T-cell (primary cell): ENCODE measurements at regions not wholly inside any gene's neighbourhood (a gene's known extent, or its start where the extent isn't known, plus 50 kb on each side); places are given as distances from the start of the nearest gene placed in this dataset.

ENCODE experiments used
- ATAC-seq, 4 experiments: fragments of 200-7000 bp in 3 of 4; fragments of 150-1000 bp in 1 of 4; cut with Tn5 transposase; replicated peaks in 1 of 4; 1 replicate in 3 of 4; 2 replicates in 1 of 4; pipeline ENCODE4 v1.10.0; 2021; ENCODE audit warnings: moderate library complexity in 3 of 4, mild to moderate bottlenecking in 2 of 4, moderate number of reproducible peaks in 1 of 4
- CTCF ChIA-PET, 2 donors: fragments of 300-600 bp; sonication (Branson Sonifier 250); formaldehyde crosslinking; loops; one replicate each; lab custom pipeline; 2022; ENCODE audit warnings: antibody characterized with exemption in 2 of 2; lab: Charles Lee
- POLR2A ChIA-PET, 2 donors: fragments of 300-600 bp; sonication (Branson Sonifier 250); formaldehyde crosslinking; loops; one replicate each; lab custom pipeline; 2022; ENCODE audit warnings: antibody characterized with exemption in 2 of 2; lab: Charles Lee
- DNase-seq, 35 experiments: peaks; one replicate each; pipeline versions ENCODE4 v3.0.0 to v3.0.0-alpha.2; 2013 to 2023
- H3K27ac ChIP-seq: one replicate; pipeline ENCODE4 v1.5.1; 2013; ENCODE audit warnings: low read length
- H3K27me3 ChIP-seq, 2 experiments: replicated peaks in 1 of 2; 1 replicate in 1 of 2; 2 replicates in 1 of 2; pipeline versions ENCODE4 v1.6.1 to v1.7.0; 2013; ENCODE audit warnings: low read length in 1 of 2, mixed read lengths in 1 of 2; ENCODE audit not compliant: control insufficient read depth in 2 of 2, insufficient read depth in 2 of 2; ENCODE audit errors: extremely low read depth in 1 of 2
- H3K36me3 ChIP-seq, 2 donors: 1 replicate in 1 of 2; 2 replicates in 1 of 2; pipeline versions ENCODE4 v1.6.1 to v1.7.0; 2013; ENCODE audit warnings: low read length in 1 of 2; ENCODE audit not compliant: control insufficient read depth in 2 of 2, insufficient read depth in 1 of 2; ENCODE audit errors: extremely low read depth in 1 of 2
- H3K4me1 ChIP-seq, 2 experiments: 1 replicate in 1 of 2; 2 replicates in 1 of 2; pipeline versions ENCODE4 v1.6.1 to v1.7.0; 2013; ENCODE audit warnings: low read length in 2 of 2, mixed read lengths in 1 of 2; ENCODE audit not compliant: insufficient read depth in 2 of 2, control insufficient read depth in 1 of 2; ENCODE audit errors: extremely low read depth in 1 of 2
- H3K4me3 ChIP-seq, 2 donors: 1 replicate in 1 of 2; 2 replicates in 1 of 2; pipeline versions ENCODE4 v1.5.1 to v1.7.0; 2013; ENCODE audit warnings: mild to moderate bottlenecking in 2 of 2, low read length in 1 of 2, moderate library complexity in 1 of 2; ENCODE audit not compliant: control insufficient read depth in 1 of 2; ENCODE audit errors: extremely low read depth in 1 of 2
- H3K9me3 ChIP-seq: 2 replicates; pipeline ENCODE4 v1.7.0; 2013
- H3K27ac Mint-ChIP-seq, 2 donors: one replicate each; pipeline ENCODE4 v1.8.0; 2020 to 2021; ENCODE audit warnings: mild to moderate bottlenecking in 2 of 2, mixed read lengths in 2 of 2
- H3K27me3 Mint-ChIP-seq, 2 donors: one replicate each; pipeline ENCODE4 v1.8.0; 2021 to 2022; ENCODE audit warnings: mixed read lengths in 2 of 2
- H3K36me3 Mint-ChIP-seq: one replicate; pipeline ENCODE4 v1.8.0; 2021; ENCODE audit warnings: mixed read lengths
- H3K4me1 Mint-ChIP-seq, 3 donors: one replicate each; pipeline ENCODE4 v1.8.0; 2020 to 2022; ENCODE audit warnings: mixed read lengths in 3 of 3, mild to moderate bottlenecking in 1 of 3
- H3K4me3 Mint-ChIP-seq, 3 donors: one replicate each; pipeline ENCODE4 v1.8.0; 2020 to 2022; ENCODE audit warnings: mild to moderate bottlenecking in 3 of 3, mixed read lengths in 3 of 3, moderate library complexity in 3 of 3
- H3K9me3 Mint-ChIP-seq, 3 donors: one replicate each; pipeline ENCODE4 v1.8.0; 2020 to 2022; ENCODE audit warnings: mixed read lengths in 3 of 3
- WGBS: methylation state at CpG from one replicate; pipeline ENCODE4 v1.1.5; 2013; ENCODE audit warnings: missing lambda C conversion rate; ENCODE audit not compliant: insufficient coverage; 5-methylcytosine and 5-hydroxymethylcytosine counted together

DNA sequence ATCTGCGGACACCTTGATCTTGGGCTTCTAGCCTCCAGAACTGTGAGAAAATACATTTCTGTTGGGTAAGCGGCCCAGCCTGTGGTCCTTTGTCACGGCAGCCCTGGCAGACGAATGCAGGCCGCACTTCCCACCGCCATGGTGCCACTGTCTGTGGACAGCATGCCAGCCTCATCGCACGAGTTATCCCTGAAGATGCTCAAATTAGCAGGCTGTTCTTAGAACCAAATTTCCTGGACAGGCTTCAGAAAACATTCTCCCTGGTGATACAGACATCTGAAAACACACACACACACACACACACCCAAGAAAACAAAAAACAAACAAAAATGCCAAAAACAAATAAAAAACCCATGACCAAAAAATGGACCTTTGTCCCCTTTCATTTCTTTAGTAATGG lies 343.5 kb upstream of the GATB start:
- Mint-ChIP-seq H3K27ac (peak overlapping the region; percentile 98 to 99), H3K4me3 (peak overlapping the region in 1 of 3 donors; percentile 78), H3K9me3 (peaks cover 0 to 3% (median 0%) of the 10 kb centered on the region in 3 donors), H3K27me3 (no peaks in the 10 kb centered on the region), H3K36me3 (peaks cover 36% of the 10 kb centered on the region), H3K4me1 (peaks cover 99% of the 10 kb centered on the region in 3 donors)
- ATAC-seq (no peak), DNase-seq (no peak)
- H3K4me3 ChIP-seq, result no peak overlapping the region
- ChIA-PET POLR2A (no interaction called here), CTCF (no interaction called here)
- peak overlapping the region; percentile 96 for H3K27ac ChIP-seq
- WGBS, result 100% methylated on average over 8 of the region's 8 CpGs
- peaks cover 36 to 94% of the 10 kb centered on the region in 2 experiments for H3K4me1 ChIP-seq
- no peaks in the 10 kb centered on the region for H3K9me3 ChIP-seq
- no peaks in the 10 kb centered on the region for H3K27me3 ChIP-seq
- H3K36me3 ChIP-seq, result no peaks in the 10 kb centered on the region

DNA sequence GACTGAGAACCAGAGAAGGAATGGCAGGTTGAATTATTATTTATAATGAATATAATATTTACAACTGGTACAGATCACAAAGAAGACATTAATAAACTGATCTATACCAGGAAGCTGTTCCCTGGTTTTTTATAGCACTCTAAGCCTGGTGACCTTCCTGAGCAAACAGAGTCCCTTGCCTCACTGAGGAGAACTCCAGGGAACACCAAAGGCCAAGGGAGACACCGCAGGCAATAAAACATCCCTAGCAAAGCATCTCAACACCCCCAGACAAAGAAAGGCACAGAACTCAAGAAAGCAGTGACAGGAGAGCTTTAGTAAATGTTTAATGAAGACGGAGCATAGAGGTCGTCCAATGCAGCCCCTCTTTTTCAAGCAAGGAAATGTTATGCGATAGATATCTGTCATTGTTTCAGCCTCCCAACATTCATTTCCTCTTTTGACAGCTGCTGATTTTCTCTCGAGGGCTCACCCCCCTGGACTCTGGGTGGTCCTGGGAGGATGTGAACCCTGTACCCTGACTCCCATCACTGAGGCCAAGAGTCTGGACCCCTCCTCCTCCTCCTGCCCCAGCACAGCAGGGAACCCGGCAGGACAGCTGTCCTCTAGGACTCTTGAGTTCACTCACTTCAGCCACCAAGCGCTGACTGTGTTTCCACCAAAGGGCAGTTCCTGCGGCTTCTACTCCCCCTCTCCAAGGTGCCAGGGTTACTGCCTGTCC lies 342.5 kb upstream of the GATB start:
- 89% methylated on average over 3 of the region's 8 CpGs for WGBS
- peaks cover 36% of the 10 kb centered on the region for H3K36me3 Mint-ChIP-seq
- ATAC-seq (no peak), DNase-seq (no peak)
- no peaks in the 10 kb centered on the region for H3K27me3 ChIP-seq
- H3K4me1 ChIP-seq, result peaks cover 46 to 98% of the 10 kb centered on the region in 2 experiments
- peaks cover 0 to 3% (median 0%) of the 10 kb centered on the region in 3 donors for H3K9me3 Mint-ChIP-seq
- peak overlapping the region; percentile 96 for H3K27ac ChIP-seq
- peak overlapping the region; percentile 77 to 84 (median 78) for H3K4me3 Mint-ChIP-seq
- H3K4me1 Mint-ChIP-seq, result peaks cover 98 to 99% (median 99%) of the 10 kb centered on the region in 3 donors
- POLR2A ChIA-PET, result interaction anchor here in 1 of 2 donors (0.5 kb wide), 1 partner anchor 219 kb away, joined by 4 read pairs; no protein-coding TSS in a partner anchor
- no peaks in the 10 kb centered on the region for H3K36me3 ChIP-seq
- H3K4me3 ChIP-seq, result no peak overlapping the region
- H3K27ac Mint-ChIP-seq, result peak overlapping the region; percentile 98 to 99
- no peaks in the 10 kb centered on the region for H3K9me3 ChIP-seq
- H3K27me3 Mint-ChIP-seq, result no peaks in the 10 kb centered on the region
- CTCF ChIA-PET, result interaction anchor here in 1 of 2 donors (0.6 kb wide), 1 partner anchor 9 kb away, joined by 11 read pairs; no protein-coding TSS in a partner anchor

DNA sequence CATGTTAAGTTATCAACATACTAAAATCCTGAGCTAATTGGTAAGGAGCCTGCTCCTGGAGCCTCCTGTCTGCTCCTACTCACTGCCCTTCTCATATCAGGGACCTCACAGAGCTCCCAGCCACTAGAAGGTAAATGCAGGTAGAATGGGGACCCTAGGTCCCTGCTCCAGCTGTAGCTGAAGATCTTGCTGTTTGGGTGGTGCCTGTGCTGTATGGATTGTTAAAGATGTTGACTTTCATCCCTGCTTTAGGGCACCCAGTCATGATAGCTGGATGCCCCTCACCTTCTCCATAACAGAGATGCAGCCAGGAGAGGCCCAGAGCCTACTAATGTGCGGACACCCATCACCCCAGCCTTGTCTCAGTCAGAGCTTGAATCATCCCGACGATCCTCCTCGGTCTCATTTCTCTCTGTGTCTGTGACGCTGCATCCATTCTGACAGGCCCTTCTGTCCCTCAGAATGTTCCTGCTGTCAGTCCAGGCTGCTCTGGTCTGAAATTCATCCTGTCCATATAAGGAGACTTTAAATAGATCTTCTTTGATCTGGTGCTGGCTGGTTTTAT lies 341.7 kb upstream of the GATB start:
- no peaks in the 10 kb centered on the region for H3K27me3 ChIP-seq
- Mint-ChIP-seq H3K4me3 (peak overlapping the region; percentile 77 to 84 (median 78)), H3K36me3 (peaks cover 36% of the 10 kb centered on the region), H3K4me1 (peaks cover 94 to 96% (median 95%) of the 10 kb centered on the region in 3 donors), H3K27ac (peak overlapping the region; percentile 98 to 99), H3K9me3 (peaks cover 0 to 3% (median 0%) of the 10 kb centered on the region in 3 donors), H3K27me3 (no peaks in the 10 kb centered on the region)
- DNase-seq (no peak), ATAC-seq (no peak)
- H3K27ac ChIP-seq, result peak overlapping the region; percentile 96
- H3K4me3 ChIP-seq, result peak overlapping the region; percentile 43 to 56
- H3K4me1 ChIP-seq, result peaks cover 53 to 100% of the 10 kb centered on the region in 2 experiments
- ChIA-PET POLR2A (interaction anchor here (0.6 to 1.1 kb wide), 4 partner anchors 9 to 356 kb away, joined by 3 to 8 read pairs (median 5); no protein-coding TSS in a partner anchor), CTCF (interaction anchor here (0.6 to 0.8 kb wide), 3 partner anchors 30 to 429 kb away, joined by 3 read pairs; no protein-coding TSS in a partner anchor)
- 79% methylated on average over 5 of the region's 5 CpGs for WGBS
- H3K9me3 ChIP-seq, result no peaks in the 10 kb centered on the region
- H3K36me3 ChIP-seq, result no peaks in the 10 kb centered on the region

DNA sequence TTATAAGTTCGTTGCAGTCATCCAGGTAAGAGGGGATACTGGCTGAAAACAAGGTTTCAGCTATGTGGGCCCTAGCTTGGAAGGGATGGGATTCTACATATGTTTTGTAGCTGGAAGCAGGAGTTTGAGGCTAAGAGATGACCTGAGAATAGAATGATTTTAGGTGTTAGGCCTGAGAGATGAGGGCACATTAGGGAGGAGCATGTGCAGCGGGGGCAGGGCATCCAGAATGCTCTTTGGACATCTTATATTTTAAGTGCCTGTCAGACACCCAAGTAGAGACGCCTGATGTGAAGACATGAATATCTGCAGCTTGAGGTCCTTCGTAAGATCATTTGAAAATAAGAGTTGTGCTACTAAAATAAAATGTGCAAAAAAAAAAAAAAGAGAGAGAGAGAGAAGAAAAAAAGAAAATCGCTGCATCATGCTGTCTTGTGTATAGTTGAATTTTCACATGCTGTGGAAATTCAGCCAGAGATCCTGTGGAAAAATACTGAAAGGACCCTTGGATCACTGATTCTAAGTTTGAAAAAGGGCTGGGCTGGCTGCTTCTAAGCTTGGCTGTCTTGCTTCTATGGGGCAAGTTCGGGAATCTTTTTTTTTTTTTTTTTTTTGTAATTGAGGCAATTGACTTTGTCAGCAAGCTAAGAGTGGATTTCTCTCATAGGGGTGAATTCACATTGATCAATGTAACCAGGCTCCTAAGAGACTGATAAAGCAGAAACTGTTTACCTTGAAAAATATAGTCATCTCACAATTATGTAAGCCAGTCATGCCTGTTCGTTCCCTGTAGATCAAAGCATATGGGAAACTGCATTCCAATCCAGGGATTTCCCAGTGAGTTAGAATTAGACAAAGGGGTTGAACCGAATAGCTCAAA lies 341.0 kb upstream of the GATB start:
- Mint-ChIP-seq H3K9me3 (peaks cover 0 to 3% (median 0%) of the 10 kb centered on the region in 3 donors), H3K27me3 (no peaks in the 10 kb centered on the region), H3K4me3 (peak overlapping the region; percentile 77 to 84 (median 78)), H3K36me3 (peaks cover 36% of the 10 kb centered on the region), H3K4me1 (peaks cover 94 to 96% (median 94%) of the 10 kb centered on the region in 3 donors), H3K27ac (peak overlapping the region; percentile 98 to 99)
- ChIA-PET CTCF (interaction anchor here (0.6 to 0.9 kb wide), 5 partner anchors 11 to 430 kb away, joined by 3 to 8 read pairs (median 3); no protein-coding TSS in a partner anchor), POLR2A (interaction anchor here (0.6 to 1.1 kb wide), 8 partner anchors 9 to 357 kb away, joined by 3 to 8 read pairs (median 5); no protein-coding TSS in a partner anchor)
- Histone ChIP-seq H3K4me1 (peaks cover 58 to 100% of the 10 kb centered on the region in 2 experiments), H3K36me3 (no peaks in the 10 kb centered on the region), H3K27me3 (no peaks in the 10 kb centered on the region), H3K27ac (peak overlapping the region; percentile 96), H3K9me3 (no peaks in the 10 kb centered on the region), H3K4me3 (peak overlapping the region; percentile 43 to 58)
- no peak for ATAC-seq
- 77% methylated on average over 5 of the region's 8 CpGs for WGBS
- peak in 2 of 35 experiments; percentile 13 to 14 for DNase-seq

DNA sequence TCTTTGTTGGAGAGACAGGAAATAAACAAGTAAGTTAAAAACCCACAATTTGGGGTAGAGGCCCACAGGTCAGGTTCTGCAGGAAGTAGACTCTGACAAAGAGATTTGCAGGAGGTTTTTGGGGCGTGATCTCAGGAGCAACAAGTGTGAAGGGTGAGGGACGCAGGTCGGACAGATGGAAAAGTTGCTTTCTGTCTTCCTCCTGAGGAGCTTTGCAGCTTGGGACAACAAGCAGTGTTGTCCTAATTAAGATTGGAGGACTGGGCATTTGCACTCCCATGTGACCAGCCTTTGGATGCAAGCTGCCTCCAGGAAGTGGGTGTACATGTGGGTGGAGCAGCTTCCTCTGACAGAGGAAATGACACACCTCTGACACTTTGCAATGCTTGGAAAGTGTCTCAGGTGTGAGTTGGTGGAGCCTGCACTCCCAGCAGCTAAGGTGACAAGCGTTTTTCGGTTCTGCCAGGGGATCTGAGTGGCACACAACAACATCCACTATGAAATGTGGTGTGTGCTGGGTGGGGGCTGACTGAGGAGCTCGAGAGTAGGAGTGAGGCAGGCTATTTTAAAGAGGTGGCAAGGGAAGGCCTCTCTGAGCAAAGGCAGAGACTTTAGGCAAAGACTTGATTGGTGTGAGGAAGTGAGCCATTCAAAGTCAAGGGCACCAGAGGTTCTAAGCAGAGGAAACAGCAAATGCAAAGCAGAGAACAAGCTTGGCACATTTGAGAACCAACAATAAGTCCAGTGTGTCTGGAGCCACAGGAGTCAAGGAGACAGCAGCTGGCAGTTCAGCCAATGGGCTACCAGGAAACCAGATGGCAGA lies 339.8 kb upstream of the GATB start:
- Histone ChIP-seq H3K36me3 (no peaks in the 10 kb centered on the region), H3K9me3 (no peaks in the 10 kb centered on the region), H3K4me3 (peak overlapping the region; percentile 43 to 58), H3K27ac (peak overlapping the region; percentile 96), H3K4me1 (peaks cover 69 to 100% of the 10 kb centered on the region in 2 experiments), H3K27me3 (no peaks in the 10 kb centered on the region)
- no peaks in the 10 kb centered on the region for H3K27me3 Mint-ChIP-seq
- H3K4me3 Mint-ChIP-seq, result peak overlapping the region; percentile 77 to 84 (median 78)
- ChIA-PET CTCF (interaction anchor here in 1 of 2 donors (0.6 to 1.1 kb wide), 4 partner anchors 13 to 401 kb away, joined by 3 to 8 read pairs (median 3); no protein-coding TSS in a partner anchor), POLR2A (interaction anchor here (0.6 to 1.1 kb wide), 7 partner anchors 19 to 371 kb away, joined by 3 to 8 read pairs (median 3); no protein-coding TSS in a partner anchor)
- DNase-seq, result peak; percentile 73 to 96 (median 85)
- 0% methylated on average over 4 of the region's 6 CpGs for WGBS
- peak; percentile 85 to 88 (median 86) for ATAC-seq
- H3K9me3 Mint-ChIP-seq, result no peaks in the 10 kb centered on the region
- H3K36me3 Mint-ChIP-seq, result peaks cover 27% of the 10 kb centered on the region
- peak overlapping the region; percentile 98 to 99 for H3K27ac Mint-ChIP-seq
- H3K4me1 Mint-ChIP-seq, result peaks cover 94 to 96% (median 94%) of the 10 kb centered on the region in 3 donors
